Stimulated activated CD4-positive, alpha-beta T cell treated with anti-CD3 and anti-CD28 coated beads, Interleukin-2, amount 100 ng/mL, for 24 hours (primary cell): ENCODE measurements at regions not wholly inside any gene's neighbourhood (a gene's known extent, or its start where the extent isn't known, plus 50 kb on each side); places are given as distances from the start of the nearest gene placed in this dataset.
"Not testable (repeated sequence)": the region's sequence is repeated elsewhere in the genome, so short reads cannot be mapped to it uniquely, and the experiment has no call there.

Source experiments
- DNase-seq, 2 donors: peaks; one replicate each; pipeline ENCODE4 v3.0.0-alpha.2; 2020

GRCh38 chr21:28151758-28152157 lies 840.9 kb downstream of the LTN1 start:
- no peak for DNase-seq

- DNase-seq, result no peak
These were observed 841.9 kb downstream of the LTN1 start for GRCh38 chr21:28150778-28151177.

- no peak for DNase-seq
These were observed 844.1 kb downstream of the LTN1 start for GRCh38 chr21:28148400-28149064.

- no peak for DNase-seq
These were observed 848.0 kb downstream of the LTN1 start for GRCh38 chr21:28144653-28145052.

GRCh38 chr21:28144089-28144488 lies 848.6 kb downstream of the LTN1 start:
- DNase-seq, result no peak

- DNase-seq, result no peak
These were observed 850.0 kb downstream of the LTN1 start for GRCh38 chr21:28142697-28143096.

GRCh38 chr21:28138272-28138671 lies 854.4 kb downstream of the LTN1 start:
- DNase-seq, result no peak

GRCh38 chr21:28136656-28137255 lies 855.9 kb downstream of the LTN1 start:
- DNase-seq, result no peak

GRCh38 chr21:28135646-28136045 lies 857.0 kb downstream of the LTN1 start:
- DNase-seq, result no peak

GRCh38 chr21:28133116-28133515 lies 859.6 kb downstream of the LTN1 start:
- no peak for DNase-seq

- DNase-seq, result no peak
These were observed 860.0 kb downstream of the LTN1 start for GRCh38 chr21:28132713-28133112.

- DNase-seq, result no peak
These were observed 865.4 kb downstream of the LTN1 start for GRCh38 chr21:28127175-28127785.

GRCh38 chr21:28126521-28127174 lies 866.0 kb downstream of the LTN1 start:
- no peak for DNase-seq

- DNase-seq, result no peak
These were observed 868.1 kb downstream of the LTN1 start for GRCh38 chr21:28124541-28124940.

- no peak for DNase-seq
These were observed 874.1 kb downstream of the LTN1 start for GRCh38 chr21:28118570-28118969.

GRCh38 chr21:28114986-28115385 lies 877.7 kb downstream of the LTN1 start:
- DNase-seq, result not testable (repeated sequence)

- DNase-seq, result no peak
These were observed 879.0 kb downstream of the LTN1 start for GRCh38 chr21:28113718-28114117.

- DNase-seq, result no peak
These were observed 880.2 kb downstream of the LTN1 start for GRCh38 chr21:28112511-28112910.

- DNase-seq, result no peak
These were observed 881.5 kb downstream of the LTN1 start for GRCh38 chr21:28111151-28111619.

- DNase-seq, result no peak
These were observed 882.0 kb downstream of the LTN1 start for GRCh38 chr21:28110716-28111115.

GRCh38 chr21:28110074-28110473 lies 882.6 kb downstream of the LTN1 start:
- DNase-seq, result no peak

GRCh38 chr21:28106370-28106890 lies 886.2 kb downstream of the LTN1 start:
- no peak for DNase-seq

GRCh38 chr21:28104346-28104745 lies 888.3 kb downstream of the LTN1 start:
- no peak for DNase-seq

GRCh38 chr21:28100366-28100765 lies 892.3 kb downstream of the LTN1 start:
- no peak for DNase-seq
